GM21619 (cell line): ENCODE measurements at regions not wholly inside any gene's neighbourhood (a gene's known extent, or its start where the extent isn't known, plus 50 kb on each side); places are given as distances from the start of the nearest gene placed in this dataset.
"Not testable (repeated sequence)": the region's sequence is repeated elsewhere in the genome, so short reads cannot be mapped to it uniquely, and the experiment has no call there.

Source experiments
- ATAC-seq: cut with Tn5 transposase; IDR thresholded peaks from one replicate; pipeline ENCODE4 v1.9.1; 2021; ENCODE audit not compliant: unreplicated experiment

DNA sequence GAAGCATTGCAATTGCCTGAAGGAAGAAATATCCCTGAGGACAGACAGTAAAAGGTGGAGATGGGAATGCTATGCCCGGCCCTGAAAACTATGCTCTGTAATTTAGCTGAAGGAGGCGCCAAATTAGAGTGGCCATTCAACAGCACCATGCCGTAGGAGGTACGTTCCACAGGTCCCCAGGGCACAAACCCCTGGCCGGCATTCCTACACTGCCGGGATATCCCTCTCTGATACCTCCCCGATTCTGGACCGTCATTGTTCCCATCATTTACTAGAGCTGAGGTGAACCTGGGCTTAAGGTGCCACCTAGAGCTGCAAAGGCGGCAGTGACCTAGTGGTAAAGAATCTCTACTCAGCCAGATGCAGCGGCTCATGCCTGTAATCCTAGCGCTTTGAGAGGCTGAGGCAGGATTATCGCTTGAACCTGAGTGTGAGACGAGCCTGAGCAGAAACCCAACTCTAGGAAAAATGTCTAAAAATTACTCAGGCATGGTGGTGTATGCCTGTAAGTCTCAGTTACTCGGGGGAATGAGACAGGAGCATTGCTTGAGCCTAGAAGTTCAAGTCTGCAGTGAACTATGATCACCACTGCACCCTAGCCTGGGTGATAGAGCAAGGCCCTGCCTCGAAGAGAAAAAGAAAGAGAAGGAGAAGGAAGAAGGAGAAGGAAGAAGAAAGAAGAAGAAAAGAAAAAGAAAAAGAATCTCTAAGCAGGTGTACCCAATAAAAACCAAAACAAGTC lies 53.0 kb upstream of the TNKS2 start:
- ATAC-seq: no peak

GRCh38 chr10:91743465-91743864 lies 54.8 kb upstream of the TNKS2 start:
- no peak for ATAC-seq

DNA sequence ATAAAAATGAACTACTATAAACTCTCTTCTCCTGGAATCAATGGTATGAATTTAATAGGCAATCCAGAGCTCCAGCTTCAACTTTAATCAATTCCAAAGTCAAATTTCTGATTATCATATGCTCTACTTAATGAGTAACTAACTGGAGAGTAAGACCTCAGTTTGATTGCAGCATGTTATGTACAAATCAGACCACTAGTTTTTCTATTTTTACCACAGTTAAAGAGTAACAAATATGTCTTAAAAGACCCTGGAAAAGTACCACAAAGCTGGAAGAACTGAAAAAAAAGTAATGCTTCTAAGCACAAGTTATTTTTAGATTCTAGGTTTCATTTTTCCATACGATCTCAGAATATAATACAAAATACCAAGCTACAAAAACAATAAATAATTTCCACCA lies 56.0 kb upstream of the TNKS2 start:
- no peak for ATAC-seq

DNA sequence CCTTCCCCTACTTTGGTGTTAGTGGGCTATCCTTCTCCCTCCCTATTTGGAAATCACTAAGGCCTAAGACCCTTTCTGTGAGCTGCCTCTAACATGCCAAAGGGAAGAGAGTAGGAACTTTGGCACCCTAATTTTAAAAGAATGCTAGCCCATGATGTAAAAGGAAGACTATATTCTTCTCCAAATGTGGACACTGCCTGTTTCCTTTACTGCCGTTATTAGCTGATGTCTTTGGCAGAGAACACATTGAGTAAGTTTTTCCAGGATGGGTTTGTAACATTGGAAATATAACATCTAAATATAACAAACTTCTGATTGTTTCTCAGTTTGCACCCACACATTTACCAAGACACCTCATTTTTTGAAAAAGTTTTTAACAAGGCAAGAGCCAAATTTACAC lies 56.9 kb upstream of the TNKS2 start:
- no peak for ATAC-seq

DNA sequence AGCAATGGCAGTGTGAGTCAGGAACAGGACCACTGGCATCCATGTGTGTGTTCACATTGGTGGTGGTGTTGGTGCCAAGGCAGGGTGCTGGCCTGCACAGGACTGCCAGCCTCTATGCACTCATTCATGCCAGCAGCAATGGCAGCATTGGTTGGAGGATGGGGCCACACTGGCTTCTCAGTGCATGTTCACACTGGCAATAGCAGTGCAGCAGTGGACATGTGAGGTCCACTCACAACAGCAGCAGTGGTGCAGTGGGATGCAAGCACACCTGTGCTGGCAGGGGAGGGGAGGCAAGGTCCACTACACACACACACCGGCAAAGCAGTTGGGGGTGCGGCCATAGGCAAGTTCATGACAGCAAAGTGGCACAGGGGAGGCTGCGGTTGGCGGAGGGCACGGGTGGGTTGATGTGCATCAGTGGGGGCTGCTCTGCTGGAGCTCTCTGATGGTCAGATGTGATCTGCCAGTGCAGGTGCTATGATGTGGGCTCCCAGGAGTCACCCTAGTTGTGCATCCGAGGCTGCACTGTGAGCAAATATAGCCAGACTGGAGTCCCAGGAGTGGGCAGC lies 57.8 kb upstream of the TNKS2 start:
- no peak for ATAC-seq

GRCh38 chr10:91732265-91732664 lies 66.0 kb upstream of the TNKS2 start:
- ATAC-seq: not testable (repeated sequence)

- not testable (repeated sequence) for ATAC-seq
Observed at GRCh38 chr10:91729339-91729738, 68.9 kb upstream of the TNKS2 start.

GRCh38 chr10:91726355-91726754 lies 71.9 kb upstream of the TNKS2 start:
- ATAC-seq: no peak

DNA sequence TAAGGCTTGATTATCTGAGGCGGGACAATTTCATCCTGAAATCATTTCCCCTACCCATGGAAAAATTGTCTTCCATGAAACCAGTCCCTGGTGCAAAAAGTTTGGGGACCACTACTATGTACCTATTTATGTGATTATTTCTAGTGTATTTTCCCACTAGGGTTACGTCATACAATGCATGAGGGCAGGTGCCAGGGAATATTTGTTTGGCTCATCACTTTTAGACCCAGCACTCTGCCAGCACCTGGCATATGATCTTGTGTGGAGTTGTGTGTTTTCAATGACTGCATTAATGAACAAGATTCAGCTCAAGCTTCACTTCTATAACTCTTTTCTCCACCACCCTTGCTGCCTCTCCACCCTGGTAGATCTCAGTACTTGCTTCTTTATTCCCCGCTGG lies 73.3 kb upstream of the TNKS2 start:
- ATAC-seq: no peak

GRCh38 chr10:91713461-91714072 lies 80.7 kb upstream of the PPP1R3C start:
- no peak for ATAC-seq

DNA sequence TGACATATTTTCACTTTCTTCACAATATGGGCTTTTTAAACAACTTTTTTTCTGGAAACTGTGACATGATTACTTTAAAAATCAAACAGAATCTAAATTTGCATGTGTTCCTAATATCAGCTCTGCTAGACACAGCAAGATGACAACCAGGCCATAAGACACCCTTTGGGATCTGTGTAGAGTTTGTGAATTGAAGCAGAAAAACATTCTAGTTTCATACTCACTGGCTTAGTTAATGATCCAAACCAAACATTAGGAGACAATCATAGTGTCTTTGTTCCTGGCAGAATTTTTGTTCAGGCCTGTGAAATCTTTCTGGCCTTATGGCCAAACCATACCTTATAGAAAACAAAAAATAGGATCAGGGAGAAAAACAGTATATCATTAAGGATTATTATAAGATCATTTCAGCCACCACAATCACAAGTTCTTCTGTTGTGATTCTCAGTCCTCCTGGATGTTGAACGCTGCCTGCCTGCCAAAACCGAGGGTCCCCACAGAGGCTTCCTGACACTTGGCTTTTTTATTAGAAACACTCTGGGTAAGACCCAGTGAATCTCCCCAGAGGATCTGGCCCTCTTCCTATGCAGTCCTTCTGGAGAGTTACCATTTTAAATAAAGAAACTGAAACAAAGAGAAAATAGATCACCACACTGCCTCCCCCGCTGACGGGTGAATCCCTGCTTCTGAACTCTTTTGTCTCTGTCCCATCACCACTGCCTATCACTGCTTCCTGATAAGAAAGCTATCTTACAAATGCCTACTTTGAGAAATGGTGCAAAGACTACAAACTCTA lies 79.2 kb upstream of the PPP1R3C start:
- peak; percentile 79 for ATAC-seq

- ATAC-seq: no peak
Observed at GRCh38 chr10:91709394-91709798, 76.5 kb upstream of the PPP1R3C start.

GRCh38 chr10:91708174-91708861 lies 75.4 kb upstream of the PPP1R3C start:
- ATAC-seq: no peak

GRCh38 chr10:91707236-91707635 lies 74.4 kb upstream of the PPP1R3C start:
- no peak for ATAC-seq

- no peak for ATAC-seq
Observed at GRCh38 chr10:91705948-91706670, 73.2 kb upstream of the PPP1R3C start.

DNA sequence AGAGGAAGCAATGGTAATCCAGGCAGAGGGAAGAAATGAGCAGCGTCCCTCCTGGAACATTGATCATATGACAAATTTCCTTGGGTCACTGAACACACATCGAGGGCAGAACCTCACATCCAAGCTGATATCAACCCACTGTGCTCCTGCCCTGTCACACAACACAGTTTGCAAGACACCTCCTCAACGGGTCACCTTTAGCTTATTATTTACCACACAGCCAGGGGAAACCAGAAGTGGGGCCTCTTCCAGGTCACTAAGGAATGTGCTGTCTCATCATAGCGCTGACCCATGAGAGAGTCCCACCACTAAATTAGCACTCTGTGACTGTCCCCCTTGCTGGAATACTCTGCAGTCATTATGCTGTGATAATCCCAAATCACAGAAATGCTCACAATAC lies 69.7 kb upstream of the PPP1R3C start:
- no peak for ATAC-seq

GRCh38 chr10:91700788-91701444 lies 68.0 kb upstream of the PPP1R3C start:
- ATAC-seq: no peak

GRCh38 chr10:91700273-91700672 lies 67.4 kb upstream of the PPP1R3C start:
- no peak for ATAC-seq

GRCh38 chr10:91698258-91698657 lies 65.4 kb upstream of the PPP1R3C start:
- ATAC-seq: no peak
